ENCODE measurements at regions not wholly inside any gene's neighbourhood (a gene's known extent, or its start where the extent isn't known, plus 50 kb on each side); places are given as distances from the start of the nearest gene placed in this dataset.

DNA sequence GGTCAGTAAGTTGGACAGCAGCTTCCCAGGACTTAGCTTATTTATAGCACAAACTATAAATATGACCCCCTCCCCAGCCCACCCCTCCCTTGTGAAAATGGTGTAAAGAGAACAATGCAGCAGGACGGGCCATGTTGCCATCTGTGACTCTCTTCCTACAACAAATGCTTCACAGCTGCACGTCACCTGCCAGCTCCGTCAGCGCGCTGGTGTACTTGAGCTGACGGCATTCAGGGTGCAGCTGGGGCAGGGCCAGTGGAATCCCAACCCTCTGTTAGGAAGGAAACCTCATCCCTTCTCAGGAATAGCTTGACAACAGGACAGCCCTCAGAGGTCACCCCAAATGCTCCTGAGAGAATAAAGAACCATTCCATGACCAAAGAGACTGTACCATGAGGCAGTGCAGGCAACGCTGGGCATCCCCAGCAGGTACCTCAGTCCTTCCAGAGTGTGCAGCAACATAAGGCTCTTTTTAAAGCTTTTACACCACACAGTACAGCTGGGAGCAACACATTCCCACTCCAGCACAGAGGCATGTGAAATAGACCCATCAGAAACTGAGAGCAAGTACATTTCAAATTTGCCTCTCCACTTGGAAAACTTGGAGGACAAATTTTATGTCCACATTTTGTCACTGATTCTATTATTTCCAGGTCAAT lies 85.0 kb downstream of the ATP1A1 start:
- Histone ChIP-seq H3K27ac (ENCODE audit: low read length) (no peak overlapping the region), H3K4me1 (ENCODE audit: control insufficient read depth, insufficient read depth, low read length) (no peaks in the 10 kb centered on the region), H3K36me3 (ENCODE audit: control insufficient read depth, insufficient read depth, low read length) (no peaks in the 10 kb centered on the region), H3K9me3 (ENCODE audit: control insufficient read depth, insufficient read depth, low read depth, low read length) (no peaks in the 10 kb centered on the region), H3K27me3 (ENCODE audit: control insufficient read depth, insufficient read depth, low read length) (no peaks in the 10 kb centered on the region), H3K4me3 (ENCODE audit: low read depth in 2 of 2, low read length in 2 of 2) (no peak overlapping the region)
- ChIA-PET CTCF (no interaction called here), POLR2A (no interaction called here)
- no TSS peak for BruUV-seq (replicated peaks)
- intact Hi-C loops (cut with micrococcal nuclease; ENCODE audit: unreplicated experiment) (no loop called here), in situ Hi-C loops (cut with HindIII; ENCODE audit: low pct_unique_long_range_greater_than_20kb, low sequenced_read_pairs) (no loop called here)
- DNase-seq (ENCODE audit: low read depth, low spot score) (no peak), ATAC-seq (no peak)
- TF ChIP-seq, protein P1, sequence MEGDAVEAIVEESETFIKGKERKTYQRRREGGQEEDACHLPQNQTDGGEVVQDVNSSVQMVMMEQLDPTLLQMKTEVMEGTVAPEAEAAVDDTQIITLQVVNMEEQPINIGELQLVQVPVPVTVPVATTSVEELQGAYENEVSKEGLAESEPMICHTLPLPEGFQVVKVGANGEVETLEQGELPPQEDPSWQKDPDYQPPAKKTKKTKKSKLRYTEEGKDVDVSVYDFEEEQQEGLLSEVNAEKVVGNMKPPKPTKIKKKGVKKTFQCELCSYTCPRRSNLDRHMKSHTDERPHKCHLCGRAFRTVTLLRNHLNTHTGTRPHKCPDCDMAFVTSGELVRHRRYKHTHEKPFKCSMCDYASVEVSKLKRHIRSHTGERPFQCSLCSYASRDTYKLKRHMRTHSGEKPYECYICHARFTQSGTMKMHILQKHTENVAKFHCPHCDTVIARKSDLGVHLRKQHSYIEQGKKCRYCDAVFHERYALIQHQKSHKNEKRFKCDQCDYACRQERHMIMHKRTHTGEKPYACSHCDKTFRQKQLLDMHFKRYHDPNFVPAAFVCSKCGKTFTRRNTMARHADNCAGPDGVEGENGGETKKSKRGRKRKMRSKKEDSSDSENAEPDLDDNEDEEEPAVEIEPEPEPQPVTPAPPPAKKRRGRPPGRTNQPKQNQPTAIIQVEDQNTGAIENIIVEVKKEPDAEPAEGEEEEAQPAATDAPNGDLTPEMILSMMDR (IDR thresholded peaks at IDR 0.05): no peak
- TF ChIP-seq TCF7L2 (IDR thresholded peaks at IDR 0.05; ENCODE audit: low read depth, low read length) (no peak), POLR2AphosphoS5 (IDR thresholded peaks at IDR 0.05; ENCODE audit: low read depth, low read length) (no peak), SIN3A (IDR thresholded peaks at IDR 0.05; ENCODE audit: borderline replicate concordance, insufficient read depth, low read depth, low read length) (no peak)
- TF ChIP-seq, protein P2, sequence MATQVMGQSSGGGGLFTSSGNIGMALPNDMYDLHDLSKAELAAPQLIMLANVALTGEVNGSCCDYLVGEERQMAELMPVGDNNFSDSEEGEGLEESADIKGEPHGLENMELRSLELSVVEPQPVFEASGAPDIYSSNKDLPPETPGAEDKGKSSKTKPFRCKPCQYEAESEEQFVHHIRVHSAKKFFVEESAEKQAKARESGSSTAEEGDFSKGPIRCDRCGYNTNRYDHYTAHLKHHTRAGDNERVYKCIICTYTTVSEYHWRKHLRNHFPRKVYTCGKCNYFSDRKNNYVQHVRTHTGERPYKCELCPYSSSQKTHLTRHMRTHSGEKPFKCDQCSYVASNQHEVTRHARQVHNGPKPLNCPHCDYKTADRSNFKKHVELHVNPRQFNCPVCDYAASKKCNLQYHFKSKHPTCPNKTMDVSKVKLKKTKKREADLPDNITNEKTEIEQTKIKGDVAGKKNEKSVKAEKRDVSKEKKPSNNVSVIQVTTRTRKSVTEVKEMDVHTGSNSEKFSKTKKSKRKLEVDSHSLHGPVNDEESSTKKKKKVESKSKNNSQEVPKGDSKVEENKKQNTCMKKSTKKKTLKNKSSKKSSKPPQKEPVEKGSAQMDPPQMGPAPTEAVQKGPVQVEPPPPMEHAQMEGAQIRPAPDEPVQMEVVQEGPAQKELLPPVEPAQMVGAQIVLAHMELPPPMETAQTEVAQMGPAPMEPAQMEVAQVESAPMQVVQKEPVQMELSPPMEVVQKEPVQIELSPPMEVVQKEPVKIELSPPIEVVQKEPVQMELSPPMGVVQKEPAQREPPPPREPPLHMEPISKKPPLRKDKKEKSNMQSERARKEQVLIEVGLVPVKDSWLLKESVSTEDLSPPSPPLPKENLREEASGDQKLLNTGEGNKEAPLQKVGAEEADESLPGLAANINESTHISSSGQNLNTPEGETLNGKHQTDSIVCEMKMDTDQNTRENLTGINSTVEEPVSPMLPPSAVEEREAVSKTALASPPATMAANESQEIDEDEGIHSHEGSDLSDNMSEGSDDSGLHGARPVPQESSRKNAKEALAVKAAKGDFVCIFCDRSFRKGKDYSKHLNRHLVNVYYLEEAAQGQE (IDR thresholded peaks at IDR 0.05; ENCODE audit: insufficient read depth in 1 of 2, low read depth in 2 of 2, low read length in 1 of 2): no peak

DNA sequence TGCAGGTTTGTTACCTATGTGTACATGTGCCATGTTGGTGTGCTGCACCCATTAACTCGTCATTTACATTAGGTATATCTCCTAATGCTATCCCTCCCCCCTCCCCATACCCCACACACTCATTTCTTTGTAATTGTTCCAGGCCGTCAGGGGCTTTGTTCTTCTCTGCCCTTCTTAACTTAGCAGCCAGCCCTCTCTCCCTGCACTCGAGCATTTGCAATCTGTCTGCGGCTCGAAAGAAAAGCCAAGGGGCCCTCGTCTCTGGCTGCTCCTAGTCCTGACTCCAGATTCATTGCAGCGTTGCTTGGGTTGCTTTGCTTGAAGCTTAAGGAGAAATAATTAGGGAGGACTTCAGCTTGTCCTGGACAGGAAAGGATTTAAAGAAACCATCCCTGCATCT lies 85.7 kb downstream of the ATP1A1 start:
- Histone ChIP-seq H3K9me3 (ENCODE audit: control insufficient read depth, insufficient read depth, low read depth, low read length) (no peaks in the 10 kb centered on the region), H3K4me1 (ENCODE audit: control insufficient read depth, insufficient read depth, low read length) (no peaks in the 10 kb centered on the region), H3K36me3 (ENCODE audit: control insufficient read depth, insufficient read depth, low read length) (no peaks in the 10 kb centered on the region), H3K4me3 (ENCODE audit: low read depth in 2 of 2, low read length in 2 of 2) (no peak overlapping the region), H3K27ac (ENCODE audit: low read length) (no peak overlapping the region), H3K27me3 (ENCODE audit: control insufficient read depth, insufficient read depth, low read length) (no peaks in the 10 kb centered on the region)
- no TSS peak for BruUV-seq (replicated peaks)
- POLR2A ChIA-PET: no interaction called here
- in situ Hi-C loops (cut with HindIII; ENCODE audit: low pct_unique_long_range_greater_than_20kb, low sequenced_read_pairs) (no loop called here), intact Hi-C loops (cut with micrococcal nuclease; ENCODE audit: unreplicated experiment) (no loop called here)
- CTCF ChIA-PET: no interaction called here
- no peak for ATAC-seq
- no peak for DNase-seq (ENCODE audit: low read depth, low spot score)
- no peak for TF ChIP-seq SIN3A (IDR thresholded peaks at IDR 0.05; ENCODE audit: borderline replicate concordance, insufficient read depth, low read depth, low read length)
- TF ChIP-seq, protein P1 (IDR thresholded peaks at IDR 0.05): no peak
- no peak for TF ChIP-seq POLR2AphosphoS5 (IDR thresholded peaks at IDR 0.05; ENCODE audit: low read depth, low read length)
- no peak for TF ChIP-seq TCF7L2 (IDR thresholded peaks at IDR 0.05; ENCODE audit: low read depth, low read length)
- TF ChIP-seq, protein P2 (IDR thresholded peaks at IDR 0.05; ENCODE audit: insufficient read depth in 1 of 2, low read depth in 2 of 2, low read length in 1 of 2): no peak
